ENCODE measurements at regions not wholly inside any gene's neighbourhood (a gene's known extent, or its start where the extent isn't known, plus 50 kb on each side); places are given as distances from the start of the nearest gene placed in this dataset.

DNA sequence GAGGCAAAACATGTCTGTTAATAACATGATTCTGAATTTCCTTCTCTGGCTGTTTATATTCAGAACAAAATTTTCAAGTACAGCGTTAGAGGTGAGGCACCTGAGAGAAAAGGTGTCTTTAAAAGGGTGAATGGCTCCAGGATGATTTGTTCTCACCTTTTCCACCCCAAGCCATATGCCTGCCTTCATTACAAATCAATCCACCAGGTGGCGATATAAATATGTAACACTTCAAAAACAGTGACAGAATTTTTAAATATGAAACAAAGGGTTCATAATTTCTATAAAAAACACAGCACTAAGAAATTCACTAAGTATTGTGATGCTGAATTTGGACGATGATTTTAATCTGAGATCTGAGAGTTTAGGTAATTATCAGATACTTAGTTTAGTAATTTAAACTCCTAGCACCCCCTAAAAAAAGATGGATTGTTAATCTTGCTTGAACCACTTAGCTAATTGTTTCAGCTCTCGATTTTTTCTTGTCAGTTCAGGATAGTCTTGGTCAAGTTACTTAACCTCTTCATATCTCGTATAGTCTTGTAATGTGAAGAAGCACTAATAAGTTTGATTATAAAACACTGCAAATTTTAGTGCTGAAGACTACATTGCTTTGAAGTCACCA lies 528.8 kb downstream of the CPS1 start (continued):
- TF ChIP-seq, protein P1, sequence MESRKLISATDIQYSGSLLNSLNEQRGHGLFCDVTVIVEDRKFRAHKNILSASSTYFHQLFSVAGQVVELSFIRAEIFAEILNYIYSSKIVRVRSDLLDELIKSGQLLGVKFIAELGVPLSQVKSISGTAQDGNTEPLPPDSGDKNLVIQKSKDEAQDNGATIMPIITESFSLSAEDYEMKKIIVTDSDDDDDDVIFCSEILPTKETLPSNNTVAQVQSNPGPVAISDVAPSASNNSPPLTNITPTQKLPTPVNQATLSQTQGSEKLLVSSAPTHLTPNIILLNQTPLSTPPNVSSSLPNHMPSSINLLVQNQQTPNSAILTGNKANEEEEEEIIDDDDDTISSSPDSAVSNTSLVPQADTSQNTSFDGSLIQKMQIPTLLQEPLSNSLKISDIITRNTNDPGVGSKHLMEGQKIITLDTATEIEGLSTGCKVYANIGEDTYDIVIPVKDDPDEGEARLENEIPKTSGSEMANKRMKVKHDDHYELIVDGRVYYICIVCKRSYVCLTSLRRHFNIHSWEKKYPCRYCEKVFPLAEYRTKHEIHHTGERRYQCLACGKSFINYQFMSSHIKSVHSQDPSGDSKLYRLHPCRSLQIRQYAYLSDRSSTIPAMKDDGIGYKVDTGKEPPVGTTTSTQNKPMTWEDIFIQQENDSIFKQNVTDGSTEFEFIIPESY (IDR thresholded peaks at IDR 0.05; ENCODE audit: extremely low read depth, insufficient replicate concordance, low read length), result no peak

DNA sequence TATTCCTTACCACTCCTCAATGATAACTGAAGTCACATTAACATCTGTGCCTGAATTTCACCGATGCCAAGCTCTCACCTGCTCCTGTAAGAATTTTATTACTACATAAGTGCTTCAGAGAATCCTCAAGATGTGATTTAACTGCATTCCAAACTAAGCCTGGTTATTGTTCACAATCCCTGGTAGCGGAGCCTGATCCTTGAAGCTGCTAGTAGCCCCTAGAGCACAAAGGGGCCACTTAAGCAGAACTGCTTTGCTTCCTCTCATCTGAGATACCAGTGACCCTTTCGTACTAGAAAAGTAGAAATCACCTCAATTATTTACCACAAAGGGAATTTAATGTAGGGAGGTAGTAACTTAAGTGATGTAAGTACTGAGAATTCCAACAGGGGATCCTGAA lies 529.6 kb downstream of the CPS1 start:
- POLR2A ChIA-PET, result no interaction called here
- intact Hi-C loops (cut with micrococcal nuclease), result loop anchor here (2.0 to 5.0 kb wide), 2 partner anchors 471 to 1481 kb away; no protein-coding TSS in a partner anchor
- H3K27me3 ChIP-seq (ENCODE audit: insufficient read depth, low read length), result no peaks in the 10 kb centered on the region
- TF ChIP-seq SRF (IDR thresholded peaks at IDR 0.05; ENCODE audit: low read depth), result no peak
- no peak for TF ChIP-seq POLR2A (IDR thresholded peaks at IDR 0.05; ENCODE audit: borderline replicate concordance, extremely low read depth, insufficient read depth, insufficient read length)
- no peak for TF ChIP-seq ELF1 (IDR thresholded peaks at IDR 0.05; ENCODE audit: borderline replicate concordance, low read depth)
- no peak for TF ChIP-seq FOSL1 (IDR thresholded peaks at IDR 0.05; ENCODE audit: low read depth)
- no peak for TF ChIP-seq MAX (IDR thresholded peaks at IDR 0.05)
- no peak for TF ChIP-seq SIN3A (IDR thresholded peaks at IDR 0.05; ENCODE audit: low read depth)
- no peak for TF ChIP-seq ZFX (IDR thresholded peaks at IDR 0.05)
- TF ChIP-seq CBX3 (IDR thresholded peaks at IDR 0.05; ENCODE audit: low read depth), result no peak
- TF ChIP-seq, protein P2, sequence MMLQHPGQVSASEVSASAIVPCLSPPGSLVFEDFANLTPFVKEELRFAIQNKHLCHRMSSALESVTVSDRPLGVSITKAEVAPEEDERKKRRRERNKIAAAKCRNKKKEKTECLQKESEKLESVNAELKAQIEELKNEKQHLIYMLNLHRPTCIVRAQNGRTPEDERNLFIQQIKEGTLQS (IDR thresholded peaks at IDR 0.05), result no peak
- no peak for TF ChIP-seq TCF7L2 (IDR thresholded peaks at IDR 0.05; ENCODE audit: borderline replicate concordance, extremely low read depth, insufficient read depth, insufficient read length)
- CTCF ChIA-PET, result interaction anchor here (1.2 to 1.6 kb wide), 3 partner anchors 8 to 1481 kb away, joined by 6 to 13 read pairs (median 11); no protein-coding TSS in a partner anchor
- DNase-seq (ENCODE audit: low read depth, low spot score) (no peak), ATAC-seq (no peak)
- H3K4me2 ChIP-seq (ENCODE audit: low read length), result no peak overlapping the region
- no peaks in the 10 kb centered on the region for H3K36me3 ChIP-seq (ENCODE audit: control insufficient read depth in 1 of 2, insufficient read depth in 2 of 2, low read length in 2 of 2)
- no peak overlapping the region for H3K9ac ChIP-seq (ENCODE audit: low read length)
- BruUV-seq (replicated peaks), result no TSS peak
- no peak overlapping the region for H3K27ac ChIP-seq (ENCODE audit: low read depth, low read length)
- no peak overlapping the region for H2AFZ ChIP-seq (ENCODE audit: low read depth, low read length, poor library complexity, severe bottlenecking)
- RAD21 ChIA-PET (ENCODE audit: low non-redundant PET in 1 of 2, low total read pairs in 2 of 2, uncharacterized antibody in 2 of 2, unreplicated experiment in 2 of 2), result no interaction called here
- no peaks in the 10 kb centered on the region for H3K4me1 ChIP-seq (ENCODE audit: control insufficient read depth in 1 of 2, insufficient read depth in 2 of 2, low read length in 2 of 2)
- no peaks in the 10 kb centered on the region for H4K20me1 ChIP-seq (ENCODE audit: insufficient read depth)
- H3K9me3 ChIP-seq (ENCODE audit: control insufficient read depth in 1 of 2, insufficient read depth in 1 of 2, low read depth in 1 of 2, low read length in 2 of 2), result no peaks in the 10 kb centered on the region
- H3K4me3 ChIP-seq (replicated peaks in 1 of 2; ENCODE audit: low read depth in 1 of 2, low read length in 2 of 2), result no peak overlapping the region
- H3K9me2 ChIP-seq (ENCODE audit: insufficient read depth), result no peaks in the 10 kb centered on the region
- no peaks in the 10 kb centered on the region for H3K79me2 ChIP-seq (ENCODE audit: insufficient read depth, low read length)

All from HCT116 (cell line).